GM12891 (cell line): ENCODE measurements at regions not wholly inside any gene's neighbourhood (a gene's known extent, or its start where the extent isn't known, plus 50 kb on each side); places are given as distances from the start of the nearest gene placed in this dataset.

Experiments used
- POLR2A ChIP-seq: IDR thresholded peaks from 2 replicates; pipeline ENCODE4 v1.6.1; 2011; ENCODE audit warnings: low read depth, low read length, control low read depth
- POLR2AphosphoS5 ChIP-seq: IDR thresholded peaks from 2 replicates; pipeline ENCODE4 v1.6.1; 2011; ENCODE audit warnings: low read depth, low read length, control low read depth
- POU2F2 ChIP-seq: IDR thresholded peaks from 2 replicates; pipeline ENCODE4 v1.6.1; 2011; ENCODE audit warnings: low read depth, mild to moderate bottlenecking, control low read depth, low read length, moderate library complexity
- SPI1 ChIP-seq: IDR thresholded peaks from 2 replicates; pipeline ENCODE4 v1.6.1; 2011; ENCODE audit warnings: low read depth, low read length, control low read depth
- TAF1 ChIP-seq: IDR thresholded peaks from 2 replicates; pipeline ENCODE4 v1.6.1; 2011; ENCODE audit warnings: low read depth, low read length, control low read depth

GRCh38 chr6:44708208-44708607 lies 320.7 kb downstream of the CDC5L start:
- TF ChIP-seq POLR2A, result no peak
- no peak for TF ChIP-seq POU2F2
- no peak for TF ChIP-seq POLR2AphosphoS5
- no peak for TF ChIP-seq SPI1
- no peak for TF ChIP-seq TAF1
